Neural cell (in vitro differentiated cells): ENCODE measurements at regions not wholly inside any gene's neighbourhood (a gene's known extent, or its start where the extent isn't known, plus 50 kb on each side); places are given as distances from the start of the nearest gene placed in this dataset.

ENCODE experiments used
- H2AFZ ChIP-seq: fragments of 200-600, 300-800 bp; sonication (generic), shearing (Covaris generic); 2 replicates; pipeline ENCODE4 v1.6.0; 2014; ENCODE audit warnings: low read depth, mild to moderate bottlenecking, antibody characterized with exemption, low read length, moderate library complexity
- H3F3A ChIP-seq: fragments of 200-600 bp; shearing (Covaris generic); 2 replicates; pipeline ENCODE4 v1.6.1; 2016; ENCODE audit warnings: mild to moderate bottlenecking, moderate library complexity, mixed read lengths, antibody characterized with exemption, low read length; ENCODE audit not compliant: insufficient read depth, poor library complexity, severe bottlenecking
- H3K27ac ChIP-seq: fragments of 200-600, 300-800 bp; sonication (generic), shearing (Covaris generic); 2 replicates; pipeline ENCODE4 v1.5.1; 2014; ENCODE audit warnings: mild to moderate bottlenecking, low read length, moderate library complexity
- H3K27me3 ChIP-seq: fragments of 300-800, 200-600 bp; sonication (generic), shearing (Covaris generic); 2 replicates; pipeline ENCODE4 v1.6.0; 2014; ENCODE audit warnings: mild to moderate bottlenecking, low read depth, low read length, moderate library complexity; ENCODE audit not compliant: insufficient read depth
- H3K36me3 ChIP-seq: fragments of 300-800, 200-600 bp; sonication (generic), shearing (Covaris generic); 2 replicates; pipeline ENCODE4 v1.5.1; 2014; ENCODE audit warnings: mild to moderate bottlenecking, antibody characterized with exemption, low read length, moderate library complexity; ENCODE audit not compliant: insufficient read depth
- H3K4me2 ChIP-seq: fragments of 300-800, 200-600 bp; sonication (generic), shearing (Covaris generic); 2 replicates; pipeline ENCODE4 v1.6.0; 2014; ENCODE audit warnings: mild to moderate bottlenecking, low read length
- H3K4me3 ChIP-seq: fragments of 300-800, 200-600 bp; sonication (generic), shearing (Covaris generic); 2 replicates; pipeline ENCODE4 v1.5.1; 2014; ENCODE audit warnings: mild to moderate bottlenecking, low read length, moderate library complexity
- H3K79me2 ChIP-seq: fragments of 200-600 bp; shearing (Covaris generic); replicated peaks from 2 replicates; pipeline ENCODE4 v1.6.0; 2014; ENCODE audit warnings: mild to moderate bottlenecking, low read length, moderate library complexity; ENCODE audit not compliant: insufficient read depth
- H3K9ac ChIP-seq: fragments of 300-800, 200-600 bp; sonication (generic), shearing (Covaris generic); 2 replicates; pipeline ENCODE4 v1.6.1; 2016; ENCODE audit warnings: mild to moderate bottlenecking, low read length, mixed read lengths
- H3K9me2 ChIP-seq: fragments of 200-600 bp; shearing (Covaris generic); 2 replicates; pipeline ENCODE4 v1.6.1; 2016; ENCODE audit warnings: mild to moderate bottlenecking, low read length, mixed read lengths; ENCODE audit not compliant: insufficient read depth
- H3K9me3 ChIP-seq: fragments of 200-600, 300-800 bp; sonication (generic), shearing (Covaris generic); 2 replicates; pipeline ENCODE4 v1.6.1; 2016; ENCODE audit warnings: mild to moderate bottlenecking, mixed run types, low read length, moderate library complexity, mixed read lengths
- H4K20me1 ChIP-seq: fragments of 200-600 bp; shearing (Covaris generic); 2 replicates; pipeline ENCODE4 v1.6.1; 2016; ENCODE audit warnings: mild to moderate bottlenecking, mixed run types; ENCODE audit not compliant: insufficient read depth
- CTCF ChIP-seq: fragments of 450-650 bp; IDR thresholded peaks from 2 replicates; pipeline ENCODE4 v1.5.1; 2014; ENCODE audit warnings: antibody characterized with exemption, mild to moderate bottlenecking, moderate library complexity; ENCODE audit not compliant: poor library complexity, severe bottlenecking
- EP300 ChIP-seq: fragments of 450-650 bp; conservative IDR thresholded peaks from 2 replicates; pipeline ENCODE4 v1.6.1; 2014; ENCODE audit warnings: antibody characterized with exemption, mild to moderate bottlenecking, moderate library complexity; ENCODE audit not compliant: poor library complexity, severe bottlenecking
- EZH2 ChIP-seq: fragments of 200-600, 300-800 bp; shearing (Covaris generic), sonication (generic); IDR thresholded peaks from 2 replicates; pipeline ENCODE4 v1.6.1; 2014; ENCODE audit warnings: antibody characterized with exemption, low read length, borderline replicate concordance, mild to moderate bottlenecking; ENCODE audit not compliant: insufficient read depth, poor library complexity, severe bottlenecking
- MXI1 ChIP-seq: fragments of 450-650 bp; conservative IDR thresholded peaks from 2 replicates; pipeline ENCODE4 v1.6.1; 2014; ENCODE audit warnings: antibody characterized with exemption, mild to moderate bottlenecking; ENCODE audit not compliant: poor library complexity, severe bottlenecking
- POLR2AphosphoS5 ChIP-seq: IDR thresholded peaks from 2 replicates; pipeline ENCODE4 v1.6.1; 2012
- RAD21 ChIP-seq: fragments of 450-650 bp; conservative IDR thresholded peaks from 2 replicates; pipeline ENCODE4 v1.6.1; 2014; ENCODE audit warnings: antibody characterized with exemption, mild to moderate bottlenecking, moderate library complexity
- REST ChIP-seq: IDR thresholded peaks from 2 replicates; pipeline ENCODE4 v1.6.1; 2012; ENCODE audit warnings: borderline replicate concordance
- SMC3 ChIP-seq: fragments of 450-650 bp; conservative IDR thresholded peaks from 2 replicates; pipeline ENCODE4 v1.6.1; 2014; ENCODE audit warnings: antibody characterized with exemption, mild to moderate bottlenecking, moderate library complexity; ENCODE audit not compliant: poor library complexity
- TAF1 ChIP-seq: IDR thresholded peaks from 2 replicates; pipeline ENCODE4 v1.6.1; 2012; ENCODE audit warnings: low read depth

GRCh38 chr3:153626158-153626557 is 464.1 kb downstream of the RAP2B start:
- Histone ChIP-seq H3K79me2 (no peaks in the 10 kb centered on the region), H3K9me3 (no peaks in the 10 kb centered on the region), H3F3A (no peaks in the 10 kb centered on the region), H3K27me3 (no peaks in the 10 kb centered on the region), H4K20me1 (no peaks in the 10 kb centered on the region), H3K9me2 (no peaks in the 10 kb centered on the region), H3K36me3 (no peaks in the 10 kb centered on the region), H3K27ac (no peak overlapping the region), H3K4me2 (no peak overlapping the region), H3K9ac (no peak overlapping the region), H3K4me3 (no peak overlapping the region), H2AFZ (no peak overlapping the region)
- TF ChIP-seq EZH2 (no peak), REST (no peak), SMC3 (no peak), CTCF (no peak), EP300 (no peak), POLR2AphosphoS5 (no peak), RAD21 (no peak)

GRCh38 chr3:153628591-153628990 is 466.6 kb downstream of the RAP2B start:
- no peak for TF ChIP-seq TAF1
- no peak for TF ChIP-seq EZH2
- TF ChIP-seq EP300 = no peak
- no peak for TF ChIP-seq RAD21
- TF ChIP-seq CTCF = no peak
- no peak for TF ChIP-seq SMC3
- TF ChIP-seq REST = no peak
- no peak for TF ChIP-seq MXI1
- no peak for TF ChIP-seq POLR2AphosphoS5
- Histone ChIP-seq H3K4me2 (no peak overlapping the region), H2AFZ (no peak overlapping the region)

More at GRCh38 chr3:153628591-153628990, 466.6 kb downstream of the RAP2B start:
- H3K27ac ChIP-seq = no peak overlapping the region
- no peaks in the 10 kb centered on the region for H3F3A ChIP-seq
- H4K20me1 ChIP-seq = no peaks in the 10 kb centered on the region
- H3K36me3 ChIP-seq = no peaks in the 10 kb centered on the region
- H3K27me3 ChIP-seq = no peaks in the 10 kb centered on the region
- H3K9me2 ChIP-seq = no peaks in the 10 kb centered on the region
- no peaks in the 10 kb centered on the region for H3K79me2 ChIP-seq
- no peak overlapping the region for H3K9ac ChIP-seq
- no peak overlapping the region for H3K4me3 ChIP-seq
- H3K9me3 ChIP-seq = no peaks in the 10 kb centered on the region
